AG04450 (cell line): ENCODE measurements at regions not wholly inside any gene's neighbourhood (a gene's known extent, or its start where the extent isn't known, plus 50 kb on each side); places are given as distances from the start of the nearest gene placed in this dataset.

Experiments
- CTCF ChIA-PET: fragments of 300-600, 350-600 bp; formaldehyde crosslinking; extraction: SDS; loops from one replicate; lab custom pipeline; 2022; ENCODE audit warnings: antibody characterized with exemption, inconsistent platforms; lab: Charles Lee
- POLR2A ChIA-PET: fragments of 350-600 bp; formaldehyde crosslinking; extraction: SDS; loops from one replicate; lab custom pipeline; 2021; ENCODE audit warnings: antibody characterized with exemption, inconsistent platforms; lab: Yijun Ruan, JAX
- DNase-seq: peaks from one replicate; pipeline ENCODE4 v3.0.0-alpha.2; 2011; ENCODE audit warnings: low read depth, low spot score
- H3K27ac ChIP-seq: one replicate; pipeline ENCODE4 v1.5.1; 2012; ENCODE audit warnings: low read depth, low read length, control low read depth
- H3K27me3 ChIP-seq: one replicate; pipeline ENCODE4 v1.6.0; 2012; ENCODE audit warnings: low read length; ENCODE audit not compliant: control insufficient read depth, insufficient read depth
- H3K4me3 ChIP-seq: 2 replicates; pipeline ENCODE4 v1.5.1; 2011; ENCODE audit warnings: mild to moderate bottlenecking, low read depth, low read length, control low read depth
- H3K9me3 ChIP-seq: 2 replicates; pipeline ENCODE4 v1.5.1; 2012; ENCODE audit warnings: low read length; ENCODE audit not compliant: control insufficient read depth, insufficient read depth
- CTCF ChIP-seq: IDR thresholded peaks from 2 replicates; pipeline ENCODE4 v1.5.1; 2011; ENCODE audit warnings: low read depth, low read length, control low read depth, inconsistent platforms

DNA sequence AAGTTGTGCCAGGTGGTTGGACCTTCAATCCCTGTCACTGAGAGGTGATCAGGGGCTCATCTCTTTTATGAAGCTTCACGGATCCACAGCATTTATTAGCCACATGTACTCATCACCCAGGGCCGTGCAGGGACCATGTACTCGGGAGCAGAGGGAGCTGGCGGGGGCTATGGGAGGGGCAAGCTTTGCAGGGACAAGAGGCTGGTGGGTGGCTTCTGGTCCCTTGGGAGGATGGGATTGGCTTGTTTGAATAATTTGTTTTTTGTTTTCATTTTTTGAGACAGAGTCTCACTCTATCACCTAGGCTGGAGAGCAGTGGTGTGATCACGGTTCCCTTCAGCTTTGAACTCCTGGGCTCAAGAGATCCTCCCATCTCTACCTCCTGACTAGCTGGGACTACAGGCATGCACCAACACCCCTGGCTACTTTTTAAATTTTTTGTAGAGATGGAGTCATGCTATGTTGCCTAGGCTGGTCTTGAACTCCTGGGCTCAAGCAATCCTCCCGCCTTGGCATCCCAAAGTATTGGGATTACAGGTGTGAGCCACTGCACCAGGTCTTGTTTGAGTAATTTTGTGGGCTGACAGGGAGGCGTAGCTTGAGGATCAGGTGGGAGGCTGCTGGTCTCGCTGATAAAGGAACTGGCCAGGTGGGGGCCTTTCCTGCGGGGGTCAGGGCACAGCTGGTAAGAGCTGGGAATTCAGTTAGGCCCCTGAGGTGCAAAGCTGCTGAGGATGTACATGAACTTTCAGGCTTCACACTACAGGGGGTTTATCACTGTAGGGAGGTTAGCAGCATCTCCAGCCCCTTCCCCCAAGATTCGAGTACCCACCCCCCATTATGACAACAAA is 308.0 kb upstream of the C1orf174 start:
- no peaks in the 10 kb centered on the region for H3K27me3 ChIP-seq
- H3K27ac ChIP-seq: no peak overlapping the region
- H3K4me3 ChIP-seq: no peak overlapping the region
- no peak for DNase-seq
- POLR2A ChIA-PET: no interaction called here
- peaks cover 56% of the 10 kb centered on the region for H3K9me3 ChIP-seq
- CTCF ChIA-PET: no interaction called here
- TF ChIP-seq CTCF: no peak

DNA sequence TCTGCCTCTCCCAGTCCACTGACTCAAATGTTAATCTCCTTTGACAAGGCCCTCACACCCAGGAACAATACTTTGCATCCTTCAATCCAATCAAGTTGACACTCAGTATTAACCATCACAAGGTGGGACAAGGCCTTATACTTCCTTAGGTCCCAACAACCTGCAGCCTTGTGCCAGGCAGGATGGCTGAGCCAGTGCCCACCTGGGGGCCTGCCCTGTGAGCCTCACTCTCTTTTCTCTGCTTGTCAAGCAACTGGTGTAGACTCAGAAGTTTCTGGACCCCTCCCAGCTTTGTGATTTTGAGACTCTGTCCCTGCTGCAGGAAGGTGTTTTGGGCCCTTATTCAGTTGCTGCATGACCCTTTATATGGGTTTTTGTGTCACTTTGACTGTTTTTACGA is 310.0 kb upstream of the C1orf174 start:
- Histone ChIP-seq H3K4me3 (no peak overlapping the region), H3K27ac (no peak overlapping the region), H3K9me3 (peaks cover 61% of the 10 kb centered on the region), H3K27me3 (no peaks in the 10 kb centered on the region)
- CTCF ChIA-PET: no interaction called here
- no peak for TF ChIP-seq CTCF
- DNase-seq: no peak
- POLR2A ChIA-PET: no interaction called here

DNA sequence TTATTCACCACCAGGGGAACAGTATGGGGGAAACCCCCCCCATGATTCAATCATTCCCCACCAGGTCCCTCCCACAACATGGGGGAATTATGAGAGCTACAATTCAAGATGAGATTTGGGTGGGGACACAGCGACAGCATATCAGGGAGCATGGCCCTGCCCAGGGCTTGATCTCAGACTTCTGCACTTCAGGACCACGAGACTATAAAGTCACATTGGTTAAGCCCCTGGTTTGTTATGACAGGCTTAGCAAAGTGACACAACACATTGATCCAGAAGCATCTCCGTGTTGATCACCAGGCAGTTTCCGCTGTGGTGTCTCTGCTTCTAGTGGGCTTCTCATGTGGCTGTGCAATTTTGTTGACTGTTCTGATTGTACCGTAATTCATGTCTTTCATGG is 312.7 kb upstream of the C1orf174 start:
- CTCF ChIA-PET: no interaction called here

DNA sequence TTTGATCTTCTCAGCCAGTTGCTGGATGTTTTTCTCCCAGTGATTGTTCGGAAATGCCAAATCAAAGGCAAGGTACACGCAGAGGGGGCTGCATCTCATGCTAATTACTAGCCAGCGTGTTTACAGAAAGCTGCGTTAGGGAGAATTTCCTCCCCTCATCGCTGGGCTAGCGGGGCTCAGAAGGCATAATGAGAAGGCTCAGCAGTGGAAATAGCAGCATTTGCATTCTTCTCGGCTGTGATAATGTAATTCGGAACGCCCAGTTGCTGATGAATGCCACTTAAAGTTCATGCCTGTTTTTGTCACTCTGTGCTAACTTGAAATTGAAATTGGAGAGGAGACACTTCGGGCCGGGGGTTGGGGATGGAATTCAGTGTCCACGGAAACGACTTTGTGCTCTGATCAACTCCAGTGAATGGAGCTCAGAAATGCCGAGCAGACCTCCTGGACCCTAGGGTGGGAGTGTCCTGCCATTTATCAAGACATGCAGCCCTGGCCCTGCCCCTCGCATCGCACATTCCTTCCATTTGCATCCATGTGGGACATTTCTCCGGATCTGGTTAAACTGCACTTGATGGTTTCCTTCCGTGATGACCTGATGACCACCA is 313.4 kb upstream of the C1orf174 start:
- CTCF ChIA-PET: no interaction called here
- no peak for DNase-seq
- Histone ChIP-seq H3K4me3 (no peak overlapping the region), H3K27me3 (no peaks in the 10 kb centered on the region), H3K9me3 (peaks cover 71% of the 10 kb centered on the region), H3K27ac (no peak overlapping the region)
- POLR2A ChIA-PET: no interaction called here
- TF ChIP-seq CTCF: no peak

More for the DNA sequence above, 312.7 kb upstream of the C1orf174 start:
- no peaks in the 10 kb centered on the region for H3K27me3 ChIP-seq
- H3K27ac ChIP-seq: no peak overlapping the region
- H3K9me3 ChIP-seq: peaks cover 71% of the 10 kb centered on the region
- POLR2A ChIA-PET: no interaction called here
- TF ChIP-seq CTCF: no peak
- no peak overlapping the region for H3K4me3 ChIP-seq
- no peak for DNase-seq

- H3K9me3 ChIP-seq: peaks cover 77% of the 10 kb centered on the region
- H3K27me3 ChIP-seq: no peaks in the 10 kb centered on the region
- no peak for TF ChIP-seq CTCF
- no peak for DNase-seq
- H3K27ac ChIP-seq: no peak overlapping the region
- no peak overlapping the region for H3K4me3 ChIP-seq
- POLR2A ChIA-PET: no interaction called here
- CTCF ChIA-PET: no interaction called here
Observed at GRCh38 chr1:4214826-4215225, 314.8 kb upstream of the C1orf174 start.
